K562 (cell line): ENCODE measurements at regions not wholly inside any gene's neighbourhood (a gene's known extent, or its start where the extent isn't known, plus 50 kb on each side); places are given as distances from the start of the nearest gene placed in this dataset.

Source experiments
- CAMTA2 ChIP-seq: fragments of 250-450 bp; sonication (Bioruptor Pico); conservative IDR thresholded peaks from 2 replicates; pipeline ENCODE4 v1.5.1; 2022
- CBX5 ChIP-seq: IDR thresholded peaks from 2 replicates; pipeline ENCODE4 v1.6.1; 2014; ENCODE audit warnings: low read depth, borderline replicate concordance
- CC2D1A ChIP-seq: fragments of 450-650 bp; IDR thresholded peaks from 2 replicates; pipeline ENCODE4 v1.6.1; 2017; ENCODE audit warnings: mild to moderate bottlenecking
- KAT2B ChIP-seq: IDR thresholded peaks from one replicate; pipeline ENCODE4 v1.6.1; 2012; ENCODE audit warnings: low read depth, mild to moderate bottlenecking, control low read depth, inconsistent platforms, low read length, moderate library complexity
- KDM2B ChIP-seq: fragments of 250-450 bp; sonication (Bioruptor Pico); IDR thresholded peaks from 2 replicates; pipeline ENCODE4 v1.8.0; 2021; ENCODE audit warnings: mild to moderate bottlenecking, moderate library complexity
- L3MBTL2 ChIP-seq: fragments of 450-650 bp; IDR thresholded peaks from 2 replicates; pipeline ENCODE4 v1.6.1; 2016; ENCODE audit warnings: mild to moderate bottlenecking, moderate library complexity
- MIER1 ChIP-seq: fragments of 450-650 bp; IDR thresholded peaks from 2 replicates; pipeline ENCODE4 v1.6.1; 2016; ENCODE audit warnings: antibody characterized with exemption, mild to moderate bottlenecking, low read depth
- MTA3 ChIP-seq: fragments of 450-650 bp; formaldehyde crosslinking; IDR thresholded peaks from 2 replicates; pipeline ENCODE4 v1.6.1; 2017; ENCODE audit warnings: mild to moderate bottlenecking, borderline replicate concordance
- NCOA1 ChIP-seq: fragments of 450-650 bp; IDR thresholded peaks from 2 replicates; pipeline ENCODE4 v1.6.1; 2016; ENCODE audit warnings: low read depth
- NCOA2 ChIP-seq, 2 experiments: fragments of 450-650 bp; IDR thresholded peaks; 2 replicates each; pipeline ENCODE4 v1.6.1; 2018; ENCODE audit warnings: mild to moderate bottlenecking in 2 of 2, moderate library complexity in 1 of 2; ENCODE audit not compliant: partially characterized antibody in 2 of 2
- NFIC ChIP-seq: fragments of 450-650 bp; IDR thresholded peaks from 2 replicates; pipeline ENCODE4 v1.6.1; 2017; ENCODE audit warnings: mild to moderate bottlenecking, inconsistent platforms
- POLR2AphosphoS2 ChIP-seq: IDR thresholded peaks from 2 replicates; pipeline ENCODE4 v1.6.1; 2012; ENCODE audit warnings: low read length, improper control_type of control experiment
- PTTG1 ChIP-seq: fragments of 450-650 bp; IDR thresholded peaks from 2 replicates; pipeline ENCODE4 v1.6.1; 2016; ENCODE audit warnings: low read depth, mild to moderate bottlenecking, missing genetic modification characterization, missing compliant biosample characterization
- ZNF140 ChIP-seq: fragments of 250-450 bp; sonication (Bioruptor Pico); IDR thresholded peaks from 2 replicates; pipeline ENCODE4 v1.8.0; 2021; ENCODE audit warnings: moderate library complexity, mild to moderate bottlenecking, inconsistent platforms
- TF ChIP-seq, protein P1 (sequence below): sonication (generic); formaldehyde crosslinking; IDR thresholded peaks from 2 replicates; pipeline ENCODE4 v1.5.0; 2020; ENCODE audit warnings: missing genetic modification reagents
- TF ChIP-seq, protein P2 (sequence below): sonication (generic); formaldehyde crosslinking; IDR thresholded peaks from 2 replicates; pipeline ENCODE4 v1.9.0; 2022; ENCODE audit warnings: mild to moderate bottlenecking, missing genetic modification reagents
- TF ChIP-seq, protein P3 (sequence below): sonication (generic); formaldehyde crosslinking; IDR thresholded peaks from 2 replicates; pipeline ENCODE4 v1.8.0; 2022; ENCODE audit warnings: mild to moderate bottlenecking, low read depth, missing genetic modification reagents
- TF ChIP-seq, protein P4 (sequence below), 2 experiments: IDR thresholded peaks; 2 replicates each; pipeline ENCODE4 v1.6.1; 2011; ENCODE audit warnings: borderline replicate concordance in 1 of 2, control low read depth in 1 of 2, low read depth in 1 of 2, low read length in 1 of 2, mild to moderate bottlenecking in 1 of 2, mixed read lengths in 1 of 2, moderate library complexity in 1 of 2; ENCODE audit not compliant: insufficient read depth in 1 of 2, insufficient read length in 1 of 2, poor library complexity in 1 of 2, severe bottlenecking in 1 of 2; ENCODE audit errors: extremely low read depth in 1 of 2

DNA sequence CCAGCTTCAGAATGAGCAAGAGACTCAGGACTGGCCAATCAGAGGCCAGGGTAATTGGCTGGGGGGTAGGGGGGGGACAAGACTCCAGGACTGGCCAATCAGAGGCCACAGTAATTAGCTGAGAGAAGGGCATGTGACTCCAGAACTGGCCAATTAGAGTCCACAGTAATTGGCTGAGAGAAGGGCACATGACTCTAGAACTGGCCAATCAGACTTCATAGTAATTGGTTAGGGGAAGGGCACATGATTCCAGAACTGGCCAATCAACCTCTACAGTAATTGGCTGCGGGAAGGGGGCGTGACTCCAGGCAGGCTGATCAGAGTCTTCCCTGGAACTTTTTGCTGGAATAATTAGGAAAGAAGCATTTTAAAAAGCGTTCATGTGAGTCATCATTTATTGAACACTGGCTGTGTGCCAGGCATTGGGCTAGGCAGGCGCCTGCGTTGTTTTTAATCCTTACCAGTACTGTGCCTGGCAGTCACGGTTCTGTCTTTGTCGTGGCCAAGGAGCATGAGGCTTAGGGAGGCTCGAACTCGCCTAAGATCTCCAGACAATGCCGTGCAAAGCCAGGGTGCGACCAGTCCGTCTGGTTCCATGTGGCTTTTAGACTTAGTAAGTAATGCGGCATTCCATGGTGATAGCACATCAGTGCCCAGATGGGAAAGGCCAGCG, 508.1 kb downstream of the TBC1D22A start (continued):
- TF ChIP-seq, protein P1, sequence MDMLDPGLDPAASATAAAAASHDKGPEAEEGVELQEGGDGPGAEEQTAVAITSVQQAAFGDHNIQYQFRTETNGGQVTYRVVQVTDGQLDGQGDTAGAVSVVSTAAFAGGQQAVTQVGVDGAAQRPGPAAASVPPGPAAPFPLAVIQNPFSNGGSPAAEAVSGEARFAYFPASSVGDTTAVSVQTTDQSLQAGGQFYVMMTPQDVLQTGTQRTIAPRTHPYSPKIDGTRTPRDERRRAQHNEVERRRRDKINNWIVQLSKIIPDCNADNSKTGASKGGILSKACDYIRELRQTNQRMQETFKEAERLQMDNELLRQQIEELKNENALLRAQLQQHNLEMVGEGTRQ, result peak; percentile 80
- no peak for TF ChIP-seq NCOA2 (IDR thresholded peaks at IDR 0.05; ENCODE audit: partially characterized antibody in 2 of 2)
- no peak for TF ChIP-seq ZNF140
- TF ChIP-seq KAT2B, result no peak
- no peak for TF ChIP-seq MIER1
- no peak for TF ChIP-seq POLR2AphosphoS2
- TF ChIP-seq MTA3, result no peak
- no peak for TF ChIP-seq PTTG1 (tag)
- peak; percentile 66 for TF ChIP-seq NFIC
- TF ChIP-seq, protein P2, sequence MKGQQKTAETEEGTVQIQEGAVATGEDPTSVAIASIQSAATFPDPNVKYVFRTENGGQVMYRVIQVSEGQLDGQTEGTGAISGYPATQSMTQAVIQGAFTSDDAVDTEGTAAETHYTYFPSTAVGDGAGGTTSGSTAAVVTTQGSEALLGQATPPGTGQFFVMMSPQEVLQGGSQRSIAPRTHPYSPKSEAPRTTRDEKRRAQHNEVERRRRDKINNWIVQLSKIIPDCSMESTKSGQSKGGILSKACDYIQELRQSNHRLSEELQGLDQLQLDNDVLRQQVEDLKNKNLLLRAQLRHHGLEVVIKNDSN (CRISPR knock-in tag), result peak; percentile 76
- TF ChIP-seq L3MBTL2, result peak; percentile 82
- no peak for TF ChIP-seq CBX5
- TF ChIP-seq CC2D1A, result no peak
- TF ChIP-seq NCOA1, result no peak
- TF ChIP-seq, protein P3, sequence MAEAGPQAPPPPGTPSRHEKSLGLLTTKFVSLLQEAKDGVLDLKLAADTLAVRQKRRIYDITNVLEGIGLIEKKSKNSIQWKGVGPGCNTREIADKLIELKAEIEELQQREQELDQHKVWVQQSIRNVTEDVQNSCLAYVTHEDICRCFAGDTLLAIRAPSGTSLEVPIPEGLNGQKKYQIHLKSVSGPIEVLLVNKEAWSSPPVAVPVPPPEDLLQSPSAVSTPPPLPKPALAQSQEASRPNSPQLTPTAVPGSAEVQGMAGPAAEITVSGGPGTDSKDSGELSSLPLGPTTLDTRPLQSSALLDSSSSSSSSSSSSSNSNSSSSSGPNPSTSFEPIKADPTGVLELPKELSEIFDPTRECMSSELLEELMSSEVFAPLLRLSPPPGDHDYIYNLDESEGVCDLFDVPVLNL, result no peak
- TF ChIP-seq, protein P4, sequence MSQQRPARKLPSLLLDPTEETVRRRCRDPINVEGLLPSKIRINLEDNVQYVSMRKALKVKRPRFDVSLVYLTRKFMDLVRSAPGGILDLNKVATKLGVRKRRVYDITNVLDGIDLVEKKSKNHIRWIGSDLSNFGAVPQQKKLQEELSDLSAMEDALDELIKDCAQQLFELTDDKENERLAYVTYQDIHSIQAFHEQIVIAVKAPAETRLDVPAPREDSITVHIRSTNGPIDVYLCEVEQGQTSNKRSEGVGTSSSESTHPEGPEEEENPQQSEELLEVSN (IDR thresholded peaks at IDR 0.05; ENCODE audit: borderline replicate concordance in 1 of 2, extremely low read depth in 1 of 2, insufficient read depth in 1 of 2, insufficient read length in 1 of 2, low read depth in 1 of 2, low read length in 1 of 2, poor library complexity in 1 of 2, severe bottlenecking in 1 of 2), result peak in 1 of 2 experiments; percentile 3
- no peak for TF ChIP-seq KDM2B (CRISPR knock-in tag)
- no peak for TF ChIP-seq CAMTA2 (CRISPR knock-in tag)
